Fibroblast of lung (primary cell): ENCODE measurements at regions not wholly inside any gene's neighbourhood (a gene's known extent, or its start where the extent isn't known, plus 50 kb on each side); places are given as distances from the start of the nearest gene placed in this dataset.

ENCODE experiments used
- DNase-seq, 2 donors: peaks; one replicate each; pipeline versions ENCODE4 v3.0.0 to v3.0.0-alpha.2; 2010; ENCODE audit warnings: low read depth in 2 of 2
- H2AFZ ChIP-seq: 2 replicates; pipeline ENCODE4 v1.5.1; 2012; ENCODE audit warnings: low read length, control low read depth, inconsistent platforms
- H3K27ac ChIP-seq: 2 replicates; pipeline ENCODE4 v1.5.1; 2011; ENCODE audit warnings: low read length, control low read depth; ENCODE audit not compliant: insufficient read depth
- H3K27me3 ChIP-seq: 2 replicates; pipeline ENCODE4 v1.5.1; 2011; ENCODE audit warnings: mild to moderate bottlenecking, low read length; ENCODE audit not compliant: control insufficient read depth, insufficient read depth
- H3K36me3 ChIP-seq: 2 replicates; pipeline ENCODE4 v1.5.1; 2011; ENCODE audit warnings: low read length; ENCODE audit not compliant: control insufficient read depth, insufficient read depth
- H3K4me1 ChIP-seq: 2 replicates; pipeline ENCODE4 v1.5.1; 2011; ENCODE audit warnings: low read length; ENCODE audit not compliant: control insufficient read depth, insufficient read depth; ENCODE audit errors: extremely low read depth
- H3K4me2 ChIP-seq: 2 replicates; pipeline ENCODE4 v1.5.1; 2011; ENCODE audit warnings: low read length, control low read depth; ENCODE audit not compliant: insufficient read depth; ENCODE audit errors: extremely low read depth
- H3K4me3 ChIP-seq, 4 experiments: fragments of 200-600 bp in 1 of 4; sonication (generic) in 1 of 4; replicated peaks in 1 of 4; 2 replicates each; pipeline ENCODE4 v1.5.1; 2011 to 2016; ENCODE audit warnings: low read length in 4 of 4, low read depth in 3 of 4, mild to moderate bottlenecking in 3 of 4, control low read depth in 2 of 4, inconsistent platforms in 1 of 4, mixed read lengths in 1 of 4; ENCODE audit not compliant: insufficient read depth in 1 of 4; ENCODE audit errors: control extremely low read depth in 1 of 4
- H3K79me2 ChIP-seq: 2 replicates; pipeline ENCODE4 v1.5.1; 2012; ENCODE audit warnings: mild to moderate bottlenecking, low read length, inconsistent platforms; ENCODE audit not compliant: control insufficient read depth, insufficient read depth
- H3K9ac ChIP-seq: 2 replicates; pipeline ENCODE4 v1.5.1; 2011; ENCODE audit warnings: mild to moderate bottlenecking, low read length, control low read depth; ENCODE audit not compliant: insufficient read depth
- H3K9me3 ChIP-seq: 2 replicates; pipeline ENCODE4 v1.5.1; 2012; ENCODE audit warnings: low read depth, low read length; ENCODE audit not compliant: control insufficient read depth, insufficient read depth
- H4K20me1 ChIP-seq: 2 replicates; pipeline ENCODE4 v1.5.1; 2011; ENCODE audit warnings: low read length; ENCODE audit not compliant: control insufficient read depth, insufficient read depth; ENCODE audit errors: extremely low read depth
- EZH2 ChIP-seq: IDR thresholded peaks from 2 replicates; pipeline ENCODE4 v1.5.1; 2012; ENCODE audit warnings: low read length, control low read depth, mild to moderate bottlenecking; ENCODE audit errors: missing control alignments
- TF ChIP-seq, protein P1 (sequence below), 2 donors: IDR thresholded peaks in 1 of 2; conservative IDR thresholded peaks in 1 of 2; 1 replicate in 1 of 2; 2 replicates in 1 of 2; pipeline ENCODE4 v1.5.1; 2011 to 2012; ENCODE audit warnings: low read length in 2 of 2, control low read depth in 1 of 2, inconsistent platforms in 1 of 2, low read depth in 1 of 2, mild to moderate bottlenecking in 1 of 2

DNA sequence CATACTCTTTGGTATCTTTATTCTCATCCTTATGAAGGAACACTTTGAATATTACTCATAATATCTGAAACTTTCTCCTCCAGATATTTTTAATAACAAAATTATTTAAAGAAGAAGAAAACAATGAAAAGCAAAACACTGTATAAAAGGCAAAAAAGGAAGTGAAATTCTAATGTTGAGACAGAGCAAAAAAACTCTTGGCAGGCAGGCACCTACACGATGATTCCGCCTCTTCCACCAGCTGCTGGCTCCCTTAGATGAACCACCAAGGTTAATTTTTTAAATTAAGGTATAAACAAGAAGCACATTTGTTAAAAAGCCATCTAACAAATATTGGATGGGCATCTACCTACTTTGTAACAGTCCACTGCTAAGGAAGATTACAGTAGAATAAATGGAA is 434.7 kb downstream of the EPHA4 start:
- TF ChIP-seq, protein P1, sequence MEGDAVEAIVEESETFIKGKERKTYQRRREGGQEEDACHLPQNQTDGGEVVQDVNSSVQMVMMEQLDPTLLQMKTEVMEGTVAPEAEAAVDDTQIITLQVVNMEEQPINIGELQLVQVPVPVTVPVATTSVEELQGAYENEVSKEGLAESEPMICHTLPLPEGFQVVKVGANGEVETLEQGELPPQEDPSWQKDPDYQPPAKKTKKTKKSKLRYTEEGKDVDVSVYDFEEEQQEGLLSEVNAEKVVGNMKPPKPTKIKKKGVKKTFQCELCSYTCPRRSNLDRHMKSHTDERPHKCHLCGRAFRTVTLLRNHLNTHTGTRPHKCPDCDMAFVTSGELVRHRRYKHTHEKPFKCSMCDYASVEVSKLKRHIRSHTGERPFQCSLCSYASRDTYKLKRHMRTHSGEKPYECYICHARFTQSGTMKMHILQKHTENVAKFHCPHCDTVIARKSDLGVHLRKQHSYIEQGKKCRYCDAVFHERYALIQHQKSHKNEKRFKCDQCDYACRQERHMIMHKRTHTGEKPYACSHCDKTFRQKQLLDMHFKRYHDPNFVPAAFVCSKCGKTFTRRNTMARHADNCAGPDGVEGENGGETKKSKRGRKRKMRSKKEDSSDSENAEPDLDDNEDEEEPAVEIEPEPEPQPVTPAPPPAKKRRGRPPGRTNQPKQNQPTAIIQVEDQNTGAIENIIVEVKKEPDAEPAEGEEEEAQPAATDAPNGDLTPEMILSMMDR (conservative IDR thresholded peaks at IDR 0.05 in 1 of 2, IDR thresholded peaks at IDR 0.05 in 1 of 2; ENCODE audit: low read depth in 1 of 2, low read length in 2 of 2), result no peak
- TF ChIP-seq EZH2, result no peak
- H3K9ac ChIP-seq, result no peak overlapping the region
- H3K9me3 ChIP-seq, result no peaks in the 10 kb centered on the region
- no peaks in the 10 kb centered on the region for H4K20me1 ChIP-seq
- no peak overlapping the region for H2AFZ ChIP-seq
- H3K27me3 ChIP-seq, result no peaks in the 10 kb centered on the region
- no peak overlapping the region for H3K27ac ChIP-seq
- no peak overlapping the region for H3K4me3 ChIP-seq
- H3K4me2 ChIP-seq, result no peak overlapping the region
- H3K79me2 ChIP-seq, result no peaks in the 10 kb centered on the region
- H3K36me3 ChIP-seq, result no peaks in the 10 kb centered on the region
- H3K4me1 ChIP-seq, result no peaks in the 10 kb centered on the region
- no peak for DNase-seq

DNA sequence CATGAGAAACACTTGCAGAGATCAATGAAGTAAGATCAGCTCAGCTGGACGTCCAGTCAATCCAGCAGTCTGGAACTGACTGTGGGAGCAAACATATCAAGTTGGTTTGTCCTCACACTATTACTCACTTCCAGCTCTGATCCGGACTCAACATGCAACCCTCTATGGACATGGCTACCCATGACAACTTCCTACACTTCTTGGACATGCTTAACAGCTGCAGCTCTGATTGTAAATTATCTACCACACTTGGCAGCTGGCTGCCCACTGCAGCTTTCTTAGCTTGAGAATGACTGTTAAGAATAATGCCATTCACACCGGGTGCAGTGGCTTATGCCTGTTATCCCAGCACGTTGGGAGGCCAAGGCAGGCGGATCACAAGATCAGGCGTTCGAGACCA is 429.8 kb downstream of the EPHA4 start:
- TF ChIP-seq, protein P1 (conservative IDR thresholded peaks at IDR 0.05 in 1 of 2, IDR thresholded peaks at IDR 0.05 in 1 of 2; ENCODE audit: low read depth in 1 of 2, low read length in 2 of 2), result no peak
- no peak for TF ChIP-seq EZH2
- H3K4me2 ChIP-seq, result no peak overlapping the region
- H4K20me1 ChIP-seq, result no peaks in the 10 kb centered on the region
- H3K4me1 ChIP-seq, result no peaks in the 10 kb centered on the region
- no peak for DNase-seq
- H3K4me3 ChIP-seq, result no peak overlapping the region
- no peaks in the 10 kb centered on the region for H3K9me3 ChIP-seq
- no peak overlapping the region for H3K27ac ChIP-seq
- H3K36me3 ChIP-seq, result no peaks in the 10 kb centered on the region
- no peaks in the 10 kb centered on the region for H3K27me3 ChIP-seq
- H2AFZ ChIP-seq, result no peak overlapping the region
- no peaks in the 10 kb centered on the region for H3K79me2 ChIP-seq
- no peak overlapping the region for H3K9ac ChIP-seq

DNA sequence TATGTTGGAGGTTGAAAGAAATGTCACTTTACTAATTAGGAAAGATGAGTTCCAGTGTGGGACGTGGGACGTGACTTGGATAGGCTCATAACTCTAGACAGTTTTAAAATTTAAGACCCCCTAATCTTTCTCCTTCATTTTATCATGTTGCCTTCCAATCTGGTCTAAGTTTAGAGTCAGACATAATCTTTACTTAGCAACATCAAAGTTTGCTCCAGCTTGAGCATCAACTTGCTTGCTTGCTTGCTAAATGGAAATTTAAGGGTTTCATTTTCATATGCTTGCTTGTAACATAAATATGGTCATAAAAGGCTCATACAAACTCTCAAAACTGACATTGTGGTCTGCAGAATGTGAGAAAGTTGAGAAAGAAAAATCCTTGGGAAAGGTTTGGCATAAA is 428.9 kb downstream of the EPHA4 start:
- Histone ChIP-seq H3K27ac (no peak overlapping the region), H2AFZ (no peak overlapping the region), H3K9me3 (no peaks in the 10 kb centered on the region), H3K4me2 (no peak overlapping the region), H3K4me3 (no peak overlapping the region), H3K4me1 (no peaks in the 10 kb centered on the region), H3K36me3 (no peaks in the 10 kb centered on the region), H3K79me2 (no peaks in the 10 kb centered on the region), H4K20me1 (no peaks in the 10 kb centered on the region), H3K9ac (no peak overlapping the region), H3K27me3 (no peaks in the 10 kb centered on the region)
- TF ChIP-seq, protein P1 (conservative IDR thresholded peaks at IDR 0.05 in 1 of 2, IDR thresholded peaks at IDR 0.05 in 1 of 2; ENCODE audit: low read depth in 1 of 2, low read length in 2 of 2), result no peak
- no peak for TF ChIP-seq EZH2
- DNase-seq, result no peak
